ENCODE measurements at regions not wholly inside any gene's neighbourhood (a gene's known extent, or its start where the extent isn't known, plus 50 kb on each side); places are given as distances from the start of the nearest gene placed in this dataset.

DNA sequence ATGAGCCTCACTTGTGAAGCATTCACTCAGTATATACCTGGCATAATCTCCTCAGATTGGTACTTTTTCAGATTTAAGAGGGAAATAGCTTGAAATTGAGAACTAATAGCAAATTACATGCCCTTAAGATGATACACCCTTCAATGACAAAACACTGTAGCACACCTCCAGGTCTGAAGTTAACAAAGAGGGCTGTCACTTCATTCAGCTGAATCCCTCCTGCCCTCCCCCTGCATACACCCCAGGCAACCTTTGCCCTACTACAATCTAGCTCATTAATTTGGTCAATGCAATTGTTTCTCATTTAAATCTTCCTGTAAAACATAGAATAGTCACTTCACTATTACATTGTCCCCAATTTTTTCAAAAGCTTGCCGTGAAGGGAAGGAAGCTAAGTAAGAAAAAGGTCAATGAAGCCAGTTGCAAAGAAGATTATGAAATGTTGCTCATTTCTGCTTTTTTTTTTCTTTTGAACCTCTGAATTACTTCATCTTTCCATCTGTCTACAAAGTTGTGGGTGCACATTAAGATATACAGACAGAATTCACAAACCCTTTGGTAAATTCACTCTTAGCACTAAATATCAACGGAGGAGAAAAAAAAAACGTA is 294.8 kb upstream of the PTGER4 start:
- DNase-seq = no peak

DNA sequence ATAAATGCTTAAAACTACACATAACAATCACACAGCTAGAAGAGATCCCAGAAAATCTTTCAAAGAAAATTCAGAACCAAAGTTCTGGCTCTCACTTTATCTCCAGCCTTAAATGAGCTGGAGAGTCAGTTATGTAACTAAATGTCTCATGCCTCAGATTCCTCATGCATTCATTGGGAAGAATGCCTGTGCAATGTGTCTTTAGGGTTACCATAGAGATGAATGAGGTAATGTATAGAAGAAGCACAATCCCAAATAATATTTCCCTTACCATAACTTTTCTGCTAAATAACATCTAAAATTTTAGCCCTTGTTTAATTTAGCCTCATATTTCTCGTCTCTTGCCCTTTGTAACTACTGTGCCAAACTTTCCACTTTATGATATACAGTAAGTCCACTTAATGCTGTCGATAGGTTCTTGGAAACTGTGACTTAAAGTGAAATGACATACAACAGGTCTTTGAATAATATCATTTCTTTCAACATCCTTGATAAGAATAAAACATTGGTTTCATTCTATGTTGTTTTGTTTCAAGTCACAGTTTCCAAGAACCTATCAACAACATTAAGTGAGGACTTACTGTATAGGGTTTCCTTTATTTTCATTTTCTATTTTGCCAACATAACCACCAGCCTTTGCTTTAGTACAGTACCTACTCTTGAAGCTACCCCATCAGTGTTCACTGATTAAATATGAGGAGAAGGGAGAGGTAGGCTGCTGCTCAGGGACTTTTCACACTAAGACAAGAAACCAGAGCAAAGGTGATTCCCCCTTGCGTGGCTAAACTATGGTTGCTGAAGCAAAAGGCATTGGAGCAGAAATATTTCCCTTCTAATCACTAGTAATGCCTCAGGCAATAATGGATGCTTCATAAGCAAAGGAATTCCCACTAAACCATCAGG is 295.7 kb upstream of the PTGER4 start:
- DNase-seq = no peak

DNA sequence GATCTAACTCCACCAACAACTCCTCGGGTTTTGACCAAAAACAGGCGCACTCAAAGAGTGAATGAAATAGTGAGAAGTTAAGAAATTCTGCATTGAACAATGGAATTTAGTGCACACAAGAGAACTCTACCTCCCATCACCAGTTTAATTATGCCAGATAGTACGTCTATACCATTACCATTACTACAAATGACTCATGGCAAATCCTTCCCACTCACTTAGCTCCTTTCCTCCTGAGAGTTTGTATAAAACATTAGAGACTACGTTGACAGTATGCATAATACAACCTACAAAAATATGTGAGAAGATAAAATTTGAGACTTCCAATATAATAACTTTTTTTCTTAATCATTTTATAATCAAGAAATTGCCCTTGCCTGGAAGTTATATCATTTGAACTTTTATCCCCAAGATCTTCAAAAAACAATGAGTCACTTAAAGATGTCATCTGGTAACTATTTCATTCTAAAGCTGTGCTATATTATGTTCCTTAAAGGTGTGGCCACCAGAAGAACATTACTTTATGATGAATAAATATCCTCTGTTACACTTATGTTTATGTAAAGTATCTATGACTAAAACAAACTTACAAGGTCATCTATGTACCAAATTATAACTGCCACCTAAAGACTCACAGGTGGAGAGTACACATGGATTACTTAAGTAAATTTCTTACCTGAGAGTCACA is 297.9 kb upstream of the PTGER4 start:
- DNase-seq = no peak

DNA sequence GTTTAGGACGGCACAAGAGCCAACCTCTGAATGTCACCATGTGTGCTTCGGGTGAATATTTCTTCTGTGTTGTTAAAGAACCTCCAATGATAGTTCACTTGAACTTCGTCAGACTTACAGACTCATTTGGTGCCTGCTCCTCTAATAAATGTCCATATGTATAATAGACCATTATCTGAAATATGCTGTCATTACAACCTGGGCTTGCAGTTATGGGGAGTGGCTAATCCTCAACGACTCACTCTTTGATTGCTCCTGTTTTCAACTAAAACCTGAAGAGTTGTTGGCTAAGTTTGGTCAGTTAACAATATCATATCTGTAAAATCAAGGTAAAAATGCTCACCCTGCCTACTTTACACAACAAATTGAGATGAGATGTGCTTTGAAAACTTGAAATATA is 298.7 kb upstream of the PTGER4 start:
- DNase-seq = no peak

DNA sequence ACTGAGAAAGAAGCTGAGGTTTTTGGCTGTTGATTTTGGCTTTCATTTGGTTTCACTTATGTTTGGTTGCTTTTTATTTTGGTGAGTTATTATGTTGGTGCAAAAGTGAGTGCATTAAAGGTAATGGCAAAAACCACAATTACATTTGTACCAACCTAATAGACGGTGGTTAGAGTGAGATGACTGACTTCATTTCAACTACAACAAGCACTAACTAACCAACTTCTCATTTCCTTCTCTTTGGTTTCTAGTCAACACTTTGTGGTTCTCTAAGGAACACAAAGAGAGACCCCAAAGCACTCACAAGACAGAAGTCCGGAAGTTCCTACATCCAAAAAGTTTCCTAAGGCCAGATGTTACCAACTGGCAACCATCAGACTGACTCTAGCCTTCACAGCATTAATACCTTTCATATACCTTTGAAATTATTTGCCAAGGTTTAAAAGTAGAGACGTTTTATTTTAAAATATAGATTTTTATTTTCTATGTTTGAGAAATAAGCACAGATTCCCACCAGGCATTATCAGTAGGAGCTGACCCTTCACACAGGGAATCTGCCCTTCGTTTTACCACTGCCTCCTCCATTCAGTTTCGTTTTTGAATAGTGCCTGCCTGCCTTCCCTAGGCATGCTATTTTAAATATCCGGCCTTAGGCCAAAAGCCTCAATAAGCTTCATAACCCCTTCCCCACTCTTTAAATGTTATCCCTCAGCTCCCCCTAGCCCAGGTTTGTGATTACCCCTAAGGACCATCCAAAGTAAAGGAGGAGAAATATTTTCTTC is 301.1 kb upstream of the PTGER4 start:
- DNase-seq = no peak

DNA sequence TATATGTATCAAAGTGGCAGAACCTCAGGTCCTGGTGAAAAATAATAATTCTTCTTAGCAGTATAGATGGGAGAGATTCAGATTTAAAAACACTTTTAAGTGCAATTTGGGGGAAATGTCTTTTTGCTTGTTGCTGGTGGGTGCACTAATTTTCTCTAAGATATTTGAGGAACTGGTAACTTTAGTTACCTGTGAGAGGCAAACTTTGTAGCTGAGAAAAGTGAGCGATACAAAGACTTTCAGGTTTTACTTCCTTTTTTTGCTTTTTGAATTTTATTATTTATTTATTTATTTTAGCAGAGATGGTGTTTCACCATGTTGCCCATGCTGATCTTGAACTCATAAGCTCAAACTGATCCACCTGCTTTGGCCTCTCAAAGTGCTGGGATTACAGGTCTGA is 303.1 kb upstream of the PTGER4 start:
- no peak for DNase-seq

DNA sequence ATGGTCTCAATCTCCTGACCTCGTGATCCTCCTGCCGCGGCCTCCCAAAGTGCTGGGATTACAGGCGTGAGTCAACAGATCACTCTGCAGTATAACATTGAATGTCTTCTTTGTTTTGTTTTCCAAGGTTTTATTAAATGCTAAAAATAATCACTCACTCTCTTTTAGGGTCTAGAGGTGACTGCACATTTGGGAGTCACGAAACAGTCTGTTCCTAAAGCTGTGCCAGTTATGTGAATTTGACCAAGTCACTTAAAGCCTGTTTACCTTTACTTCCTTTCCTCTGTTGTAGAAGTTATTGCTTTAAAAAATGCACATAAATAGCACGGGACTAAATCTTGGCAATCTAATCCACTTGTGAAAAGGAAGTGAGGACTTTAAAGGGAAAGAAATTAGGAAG is 304.9 kb upstream of the PTGER4 start:
- no peak for DNase-seq

DNA sequence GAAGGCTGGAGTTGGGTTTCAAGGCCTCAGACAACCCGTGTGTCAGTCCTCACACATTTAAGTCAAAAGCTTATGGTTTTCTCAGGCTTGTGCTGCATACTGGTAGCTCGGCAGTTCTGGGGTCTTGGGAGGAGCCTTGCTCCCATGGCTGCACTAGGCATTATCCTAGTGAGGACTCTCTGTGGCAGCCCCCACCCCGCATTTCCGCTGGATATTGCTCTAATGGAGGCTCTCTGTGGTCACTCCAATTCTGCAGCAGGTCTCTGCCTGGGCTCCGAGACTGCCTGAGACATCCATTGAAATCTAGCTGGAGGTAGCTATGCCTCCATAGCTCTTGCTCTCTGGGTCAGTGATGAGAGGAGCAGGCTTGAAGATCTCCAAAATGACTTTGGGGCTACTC is 311.5 kb upstream of the PTGER4 start:
- DNase-seq = no peak

DNA sequence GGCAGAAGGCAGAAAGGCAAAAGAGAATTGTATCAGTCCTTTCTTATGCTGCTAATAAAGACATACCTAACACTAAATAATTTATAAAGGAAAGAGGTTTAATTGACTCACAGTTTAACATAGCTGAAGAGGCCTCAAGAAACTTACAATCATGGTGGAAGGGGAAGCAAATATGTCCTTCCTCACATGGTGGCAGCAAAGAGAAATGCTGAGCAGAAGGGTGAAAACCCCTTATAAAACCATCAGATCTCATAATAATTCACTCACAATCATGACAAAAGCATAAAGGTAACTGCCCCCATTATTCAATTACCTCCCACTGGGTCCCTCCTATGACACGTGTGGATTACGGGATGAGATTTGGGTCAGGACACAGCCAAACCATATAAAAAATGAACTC is 312.5 kb upstream of the PTGER4 start:
- no peak for DNase-seq

DNA sequence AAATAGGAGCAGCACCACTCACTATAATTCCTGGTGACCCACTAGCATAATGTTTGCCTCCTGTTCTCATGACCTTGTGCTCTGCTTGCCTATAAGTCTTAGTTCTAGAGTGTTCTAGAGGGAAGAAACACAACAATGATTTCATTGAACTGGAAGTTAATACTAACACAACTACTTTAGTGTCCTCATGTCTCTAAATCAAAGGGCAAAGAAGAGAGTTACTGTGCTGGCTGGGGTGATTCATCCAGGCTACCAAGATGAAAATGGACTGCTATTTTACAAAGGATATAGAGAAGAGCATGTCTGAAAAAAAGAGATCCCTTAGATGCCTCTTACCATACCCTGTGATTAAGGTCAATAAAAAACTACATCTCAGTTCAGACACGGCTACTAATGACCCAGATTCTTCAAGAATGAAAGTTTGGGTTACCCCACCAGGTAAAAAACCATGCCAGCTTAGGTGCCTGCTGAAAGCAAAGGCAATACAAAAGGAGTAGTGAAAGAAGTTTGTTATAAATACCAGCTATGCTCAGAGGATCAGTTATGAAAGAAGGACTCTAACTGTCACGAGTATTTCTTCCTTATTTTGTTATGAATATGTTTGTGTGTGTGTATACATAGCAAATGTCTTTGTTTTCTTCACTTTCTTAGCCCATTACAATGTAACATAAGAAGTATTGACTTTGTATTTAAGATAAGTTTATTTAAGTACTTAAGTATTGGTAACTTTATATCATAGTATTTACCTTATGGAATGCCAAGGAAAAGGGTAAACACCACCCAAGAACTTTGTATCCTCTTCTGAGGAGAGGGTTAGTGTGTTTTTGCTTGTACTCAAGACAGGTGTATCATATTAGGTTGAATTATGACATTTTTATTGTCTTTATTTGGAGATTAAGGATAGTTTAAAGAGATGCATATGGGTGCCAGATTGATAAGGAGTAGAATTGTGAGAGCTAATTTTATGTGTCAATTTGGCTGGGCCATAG is 314.1 kb upstream of the PTGER4 start:
- DNase-seq = no peak

DNA sequence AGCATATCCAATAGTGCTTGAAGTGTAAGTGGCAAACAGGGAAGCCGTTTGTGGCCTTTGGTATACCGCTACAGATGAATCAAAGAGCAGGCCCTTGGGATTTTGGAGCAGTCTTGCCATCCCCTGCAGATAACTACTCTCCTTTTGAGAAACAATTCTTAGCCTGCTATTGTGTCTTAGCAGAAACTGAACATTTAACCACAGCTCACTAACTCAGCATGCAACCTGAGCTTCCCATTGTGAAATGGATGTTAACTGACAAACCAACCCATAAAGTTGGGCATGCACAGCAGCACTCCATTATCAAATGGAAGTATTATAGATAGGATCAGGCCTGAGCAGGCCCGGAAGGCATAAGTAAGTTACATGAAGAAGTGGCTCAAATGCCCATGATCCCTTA is 315.3 kb upstream of the PTGER4 start:
- no peak for DNase-seq

DNA sequence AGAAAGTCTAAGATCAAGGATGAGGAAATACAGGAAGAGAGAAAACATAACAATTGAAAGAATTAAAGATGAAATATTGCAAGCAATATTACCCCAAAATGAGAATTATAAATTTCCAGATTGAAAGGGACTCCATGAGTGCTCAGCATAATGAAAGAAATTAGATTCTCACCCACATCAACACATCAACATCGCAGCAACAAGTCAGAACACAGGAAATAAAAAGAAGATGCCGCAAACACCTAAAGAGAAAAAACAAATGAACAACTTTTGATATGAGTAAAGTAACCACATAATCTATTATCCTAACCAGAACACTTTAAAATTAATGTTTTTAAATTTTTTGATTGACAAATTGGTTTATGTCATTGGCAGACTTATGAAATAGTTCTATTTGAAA is 318.3 kb upstream of the PTGER4 start:
- DNase-seq = no peak

DNA sequence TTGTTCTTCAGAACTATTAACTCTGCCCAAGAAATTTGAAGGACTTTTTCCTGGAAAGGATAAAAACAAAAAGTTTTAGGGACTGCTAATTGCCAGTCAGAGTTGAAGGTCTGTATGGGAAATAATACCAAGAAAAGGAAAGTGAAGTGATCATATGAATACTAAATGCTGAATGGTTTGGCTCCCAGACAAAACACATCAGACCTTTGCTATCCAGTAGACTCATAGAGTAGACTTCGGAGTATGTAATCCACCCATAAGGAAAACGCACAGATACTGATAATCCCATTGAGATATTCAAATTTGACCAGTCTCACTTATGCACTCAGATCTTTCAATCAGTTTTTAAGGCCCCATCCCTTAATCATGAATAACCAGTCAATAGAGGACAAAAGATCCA is 319.0 kb upstream of the PTGER4 start:
- DNase-seq = no peak

DNA sequence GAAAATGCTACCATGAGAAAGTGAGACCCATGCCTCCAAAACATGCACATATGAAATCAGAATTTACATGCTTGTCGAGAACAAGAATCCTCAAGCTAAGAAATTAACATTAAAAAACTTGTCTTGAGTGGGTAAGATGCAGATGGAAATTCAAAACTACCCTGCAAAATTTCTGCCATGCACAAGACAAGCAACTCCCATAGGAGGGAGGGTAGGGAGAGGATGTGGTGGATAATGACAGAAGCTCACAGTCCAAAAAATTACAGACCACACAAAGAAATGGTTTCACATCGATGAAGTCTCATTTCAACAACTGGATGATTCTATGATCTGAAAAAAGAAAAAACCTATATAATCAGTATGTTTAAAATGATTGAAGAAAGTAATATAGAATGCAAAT is 319.9 kb upstream of the PTGER4 start:
- no peak for DNase-seq

DNA sequence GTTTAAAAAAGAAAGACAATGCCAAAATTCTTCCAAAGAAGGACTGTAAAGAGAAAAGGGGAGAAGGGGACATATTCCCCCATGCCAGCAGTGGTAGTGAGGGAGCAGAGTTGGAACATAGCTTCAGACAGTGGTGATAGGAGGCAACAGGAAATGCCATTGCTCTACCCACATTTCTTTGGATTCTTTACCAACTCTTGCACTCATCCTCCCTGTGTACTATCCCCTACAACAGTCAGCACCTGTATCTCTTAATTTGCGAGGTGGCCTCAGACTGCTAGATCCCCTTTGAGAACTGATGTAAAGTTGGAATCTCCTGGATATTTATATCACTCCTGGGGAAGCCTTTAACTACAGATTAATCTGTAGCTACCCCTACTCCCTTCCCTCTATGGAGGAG is 320.6 kb upstream of the PTGER4 start:
- no peak for DNase-seq

DNA sequence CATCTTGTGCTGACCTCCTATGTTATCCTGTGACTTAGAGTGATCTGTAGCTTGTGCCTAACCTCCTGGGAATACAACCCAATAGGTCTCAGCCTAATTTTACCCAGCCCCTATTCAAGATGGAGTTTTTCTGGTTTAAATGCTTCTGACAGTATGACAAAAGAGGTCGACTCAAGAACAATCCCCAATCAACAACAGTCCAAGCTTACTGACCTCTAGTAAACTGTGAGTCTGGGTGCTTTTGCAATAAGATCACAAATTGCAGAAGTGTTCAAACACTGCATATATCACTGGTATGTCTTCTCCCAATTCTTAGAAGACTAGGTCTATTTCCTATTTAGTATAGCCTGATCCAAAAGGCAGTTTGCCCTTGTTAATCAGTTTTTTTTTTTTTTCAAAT is 323.5 kb upstream of the PTGER4 start:
- DNase-seq = no peak

DNA sequence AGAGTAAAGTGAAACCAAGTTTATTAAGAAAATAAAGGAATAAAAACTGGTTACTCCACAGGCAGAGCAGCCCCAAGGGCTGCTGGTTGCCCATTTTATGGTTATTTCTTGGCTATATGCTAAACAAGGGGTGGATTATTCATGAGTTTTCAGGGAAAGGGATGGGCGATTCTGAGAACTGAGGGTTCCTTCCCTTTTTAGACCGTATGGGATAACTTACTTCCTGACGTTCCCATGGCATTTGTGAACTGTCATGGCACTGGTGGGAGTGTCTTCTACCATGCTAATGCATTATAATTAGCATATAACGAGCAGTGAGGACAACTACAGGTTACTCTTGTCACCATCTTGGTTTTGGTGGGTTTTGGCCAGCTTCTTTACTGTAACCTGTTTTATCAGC is 323.9 kb upstream of the PTGER4 start:
- DNase-seq = no peak

DNA sequence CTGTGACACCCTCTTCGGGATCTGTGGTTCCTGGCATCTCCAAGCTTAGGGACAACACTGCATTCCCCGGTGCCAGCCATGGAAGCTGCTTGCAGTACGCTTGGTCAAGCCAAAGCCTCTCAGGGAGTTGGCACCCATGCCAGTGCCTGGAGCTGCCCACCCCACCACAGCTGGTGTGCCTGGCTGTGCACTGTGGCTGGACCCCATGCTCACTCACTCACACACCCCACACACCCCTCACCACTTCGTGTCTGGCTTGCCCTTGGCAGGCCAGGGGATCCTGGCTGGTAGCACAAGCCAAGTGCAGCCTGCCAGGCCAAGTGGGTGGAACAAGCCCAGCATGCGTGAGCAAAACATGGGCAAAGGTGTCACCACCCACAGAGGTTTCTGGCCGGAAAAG is 324.5 kb upstream of the PTGER4 start:
- DNase-seq = no peak

DNA sequence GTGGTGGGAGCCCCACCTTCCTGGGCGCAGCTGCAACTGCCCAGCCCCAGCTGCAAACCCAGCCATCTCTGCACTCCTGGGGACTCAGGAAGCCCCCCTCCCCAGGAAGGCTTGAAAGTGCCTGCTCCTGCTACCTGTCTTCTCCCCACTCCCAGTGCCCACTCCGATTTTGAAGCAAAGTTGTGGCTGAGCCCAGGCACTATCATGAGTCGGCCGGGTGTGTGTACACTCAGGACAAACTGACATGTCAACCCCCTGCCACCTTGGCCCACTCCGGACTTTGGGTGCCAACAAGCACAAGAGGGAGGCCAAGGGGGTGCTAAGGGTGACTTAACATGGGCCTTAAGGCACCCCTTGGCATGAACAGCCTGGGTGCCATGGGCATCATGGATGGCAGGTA is 325.5 kb upstream of the PTGER4 start:
- DNase-seq = no peak

DNA sequence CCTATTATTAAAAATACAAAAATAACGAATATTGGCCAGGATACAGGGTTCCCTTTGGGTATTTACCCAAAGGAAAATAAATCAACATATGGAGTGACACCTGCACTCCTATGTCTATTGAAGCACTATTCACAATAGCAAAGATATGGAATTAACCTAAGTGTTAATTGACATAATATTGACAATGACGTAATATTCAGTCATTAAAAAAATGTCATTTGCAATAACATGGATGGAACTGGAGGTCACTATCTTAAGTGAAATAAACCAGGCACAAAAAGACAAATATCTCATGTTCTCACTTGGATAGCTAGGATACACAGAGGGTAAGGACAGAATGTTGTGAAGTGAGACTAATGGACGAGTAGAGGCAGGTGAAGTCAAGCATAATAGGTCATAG is 326.3 kb upstream of the PTGER4 start:
- no peak for DNase-seq

DNA sequence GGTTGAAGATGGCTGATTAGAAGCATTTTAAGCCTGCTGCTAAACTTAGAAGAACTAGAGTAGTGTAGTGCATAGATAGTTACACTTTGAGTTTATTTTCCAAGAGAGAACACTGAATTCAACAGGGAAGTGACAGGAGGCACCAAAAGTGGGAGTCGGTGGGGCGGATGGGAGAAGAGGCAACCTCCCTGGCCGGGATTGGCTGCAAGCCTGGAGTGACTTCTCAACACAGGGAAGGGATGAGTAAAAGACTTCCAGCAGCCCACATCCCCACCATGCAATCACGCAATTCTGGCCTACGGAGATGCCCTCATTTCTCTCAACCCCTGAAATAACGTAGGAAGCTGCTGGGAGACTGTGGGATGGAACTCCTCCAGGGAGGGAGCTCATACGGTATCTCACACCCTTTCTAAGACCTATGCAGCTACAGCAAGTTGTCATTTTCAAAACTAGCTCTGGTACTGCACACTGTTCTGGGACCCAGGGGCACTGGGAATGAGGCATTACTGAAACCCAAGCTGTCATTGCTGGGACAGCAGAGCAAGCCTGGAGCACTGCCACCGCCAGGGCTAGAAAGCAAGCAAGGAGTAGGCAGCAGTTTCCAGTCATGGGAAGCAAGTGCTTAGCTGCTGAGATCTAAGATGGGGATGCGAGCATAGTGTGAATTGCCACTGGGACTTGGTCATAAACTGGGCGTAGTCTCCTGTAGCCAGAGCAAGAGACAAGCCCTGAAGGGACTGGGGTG is 331.6 kb upstream of the PTGER4 start:
- DNase-seq = no peak
